ENCODE measurements at regions not wholly inside any gene's neighbourhood (a gene's known extent, or its start where the extent isn't known, plus 50 kb on each side); places are given as distances from the start of the nearest gene placed in this dataset.

DNA sequence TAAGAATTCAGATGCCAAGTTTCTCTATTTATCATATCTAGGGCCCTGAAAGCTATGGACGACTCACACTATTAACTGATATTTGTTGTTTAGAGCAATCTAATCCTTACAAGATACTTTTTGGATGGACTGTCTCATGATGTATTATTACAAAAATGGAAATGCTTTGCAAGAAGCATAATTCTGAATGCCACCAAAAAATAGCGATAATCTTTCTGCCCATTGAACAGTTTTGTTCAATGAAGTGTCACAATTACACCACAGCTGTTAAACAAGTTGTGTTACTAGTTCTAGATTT is 460.4 kb upstream of the JARID2 start:
- TF ChIP-seq EP300 (IDR thresholded peaks at IDR 0.05) (no peak), CTCF (IDR thresholded peaks at IDR 0.05) (no peak)
